Hematopoietic multipotent progenitor cell treated with erythropoietin and hydrocortisone succinate and interleukin-3 and kit ligand, for 8 days (in vitro differentiated cells): ENCODE measurements at regions not wholly inside any gene's neighbourhood (a gene's known extent, or its start where the extent isn't known, plus 50 kb on each side); places are given as distances from the start of the nearest gene placed in this dataset.
"Not testable (repeated sequence)": the region's sequence is repeated elsewhere in the genome, so short reads cannot be mapped to it uniquely, and the experiment has no call there.

ENCODE experiments used
- DNase-seq: peaks from one replicate; pipeline ENCODE4 v3.0.0-alpha.2; 2015

DNA sequence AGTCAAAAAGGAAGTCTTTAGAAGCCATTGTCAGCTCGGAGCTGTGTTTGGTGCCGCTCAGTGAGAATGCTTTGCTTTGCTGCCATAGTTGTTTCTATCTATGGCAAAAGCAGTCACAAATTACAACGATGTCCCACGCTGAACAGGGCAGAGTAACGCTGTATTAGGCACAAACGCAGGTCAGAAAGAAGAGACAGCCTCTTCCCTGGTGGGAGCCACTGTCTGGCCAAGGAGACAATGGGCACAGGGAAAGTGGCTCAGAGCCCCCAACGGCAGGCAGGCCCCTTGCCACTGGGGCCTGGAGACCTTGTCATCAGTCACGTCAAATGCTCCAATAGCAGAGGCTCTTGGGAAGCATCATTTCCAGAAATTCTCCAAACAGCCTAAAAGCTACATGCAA lies 244.2 kb downstream of the TEX29 start:
- no peak for DNase-seq

DNA sequence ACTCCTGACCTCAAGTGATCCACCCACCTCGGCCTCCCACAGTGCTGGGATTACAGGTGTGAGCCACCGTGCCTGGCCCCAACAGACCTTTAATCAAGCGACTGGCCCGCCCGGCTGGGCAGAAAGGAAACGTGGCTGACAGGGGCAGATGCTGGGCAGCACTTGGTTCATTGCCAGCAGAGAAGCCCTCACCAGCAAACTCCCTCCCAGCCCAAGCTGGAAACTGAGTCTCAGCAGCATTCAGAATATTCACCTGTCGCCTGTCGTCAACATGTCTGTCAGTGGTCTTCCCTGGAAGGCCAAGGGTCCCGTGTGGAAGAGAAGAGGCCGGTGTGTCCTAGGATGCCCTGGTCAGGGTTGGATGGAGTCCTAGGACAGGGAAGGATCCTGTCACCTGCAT lies 245.0 kb downstream of the TEX29 start:
- DNase-seq = no peak

DNA sequence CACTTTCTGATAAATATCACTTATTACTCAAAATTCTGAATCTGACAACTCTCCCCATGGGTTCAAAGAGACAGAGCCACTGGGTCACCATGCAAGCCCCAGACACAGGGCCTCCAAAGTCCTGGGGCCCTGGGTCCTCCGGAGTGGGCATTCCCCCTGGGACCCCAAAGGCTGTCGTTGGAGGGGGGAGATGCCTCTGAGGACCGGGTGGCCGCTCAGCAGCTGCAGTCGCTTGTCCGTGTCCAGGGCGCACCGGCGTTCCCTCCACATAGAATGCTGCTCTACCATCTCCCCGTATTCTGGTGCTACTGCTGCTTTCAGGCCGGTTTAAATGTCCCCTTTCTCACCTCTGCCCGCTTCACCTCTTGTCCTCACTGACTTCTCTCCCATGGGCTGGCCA lies 246.1 kb downstream of the TEX29 start:
- no peak for DNase-seq

DNA sequence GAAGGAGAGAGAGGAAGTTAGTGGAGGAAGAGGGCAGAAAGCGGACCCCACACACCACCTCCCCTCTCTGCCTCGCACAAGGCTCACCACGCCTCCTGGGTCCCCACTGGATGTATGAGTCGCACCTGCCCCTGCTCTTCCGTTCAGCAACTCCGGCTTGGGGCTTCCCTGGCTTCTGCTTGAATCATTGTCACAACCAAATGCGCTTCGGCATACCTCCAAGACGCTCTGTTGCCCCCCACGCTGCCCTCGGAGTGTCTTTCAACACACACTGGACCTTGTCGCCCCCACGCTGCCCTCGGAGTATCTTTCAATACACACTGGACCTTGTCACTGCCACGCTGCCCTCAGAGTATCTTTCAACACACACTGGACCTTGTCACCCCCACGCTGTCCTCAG lies 247.2 kb downstream of the TEX29 start:
- DNase-seq = no peak

DNA sequence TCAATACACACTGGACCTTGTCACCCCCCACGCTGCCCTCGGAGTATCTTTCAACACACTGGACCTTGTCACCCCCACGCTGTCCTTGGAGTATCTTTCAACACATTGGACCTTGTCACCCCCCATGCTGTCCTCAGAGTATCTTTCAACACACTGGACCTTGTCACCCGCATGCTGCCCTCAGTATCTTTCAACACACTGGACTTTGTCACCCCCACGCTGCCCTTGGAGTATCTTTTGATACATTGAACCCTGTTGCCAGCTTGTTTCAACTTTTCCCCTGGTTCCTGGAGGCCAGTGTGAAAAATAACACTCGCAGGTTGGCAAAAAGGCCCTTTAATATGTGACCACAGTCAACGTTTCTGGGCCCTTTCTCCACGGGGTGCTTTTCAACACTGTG lies 247.8 kb downstream of the TEX29 start:
- DNase-seq = no peak

DNA sequence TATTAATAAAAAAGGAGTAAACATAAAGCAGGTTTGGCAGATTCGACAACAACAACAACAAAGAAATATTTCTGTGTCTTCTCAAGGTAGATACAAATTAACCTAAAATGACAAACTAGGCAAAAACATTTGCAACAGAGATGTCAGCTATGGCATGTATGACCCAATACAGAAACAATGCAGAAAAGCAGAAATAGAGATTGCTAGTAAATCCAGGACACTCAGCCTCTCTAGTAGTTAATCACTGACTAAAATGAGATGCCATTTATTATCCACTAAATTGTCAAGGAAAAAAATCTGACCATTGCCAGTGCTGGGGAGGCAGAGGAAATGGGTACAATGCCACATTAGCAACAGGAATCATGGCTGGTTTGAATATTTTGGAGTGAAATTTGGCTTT lies 250.5 kb downstream of the TEX29 start:
- no peak for DNase-seq

DNA sequence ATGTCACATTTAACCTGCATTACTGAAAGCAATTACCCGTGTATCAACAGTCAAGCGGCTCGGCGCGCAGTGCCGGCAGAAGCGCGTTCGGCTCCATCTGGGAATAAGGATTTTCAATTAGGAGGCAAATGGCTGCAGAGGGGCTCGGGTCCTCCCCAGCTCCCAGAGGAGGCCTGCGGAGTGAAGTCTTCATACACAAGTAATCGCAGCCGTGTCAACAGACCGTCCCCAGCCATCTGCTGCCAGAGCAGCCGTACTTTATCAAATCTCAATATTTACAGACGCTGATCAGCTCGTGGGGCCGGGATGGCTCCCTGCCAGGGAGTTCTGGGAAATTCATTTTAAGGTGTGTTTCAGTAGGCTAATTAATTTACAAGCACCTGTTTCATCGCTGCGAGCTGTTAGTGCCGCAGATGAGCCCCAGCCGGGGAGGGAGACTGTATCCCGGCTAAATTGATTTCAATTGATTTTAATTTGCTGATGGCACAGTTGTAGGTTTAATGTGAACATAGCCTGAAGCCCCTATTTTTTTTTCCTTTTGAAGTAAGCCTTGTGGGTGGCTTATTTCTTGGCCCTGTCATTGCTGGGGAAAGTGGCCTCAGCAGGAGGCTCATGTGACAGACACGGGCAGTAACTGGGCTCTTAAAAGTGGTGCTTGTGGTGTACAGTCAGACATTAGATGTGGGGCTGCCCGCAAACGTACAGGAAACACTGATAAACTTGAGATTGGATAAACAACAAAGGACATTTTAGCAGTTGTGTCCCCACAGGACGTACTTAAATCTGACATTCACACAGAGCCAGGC lies 252.7 kb downstream of the TEX29 start:
- no peak for DNase-seq

DNA sequence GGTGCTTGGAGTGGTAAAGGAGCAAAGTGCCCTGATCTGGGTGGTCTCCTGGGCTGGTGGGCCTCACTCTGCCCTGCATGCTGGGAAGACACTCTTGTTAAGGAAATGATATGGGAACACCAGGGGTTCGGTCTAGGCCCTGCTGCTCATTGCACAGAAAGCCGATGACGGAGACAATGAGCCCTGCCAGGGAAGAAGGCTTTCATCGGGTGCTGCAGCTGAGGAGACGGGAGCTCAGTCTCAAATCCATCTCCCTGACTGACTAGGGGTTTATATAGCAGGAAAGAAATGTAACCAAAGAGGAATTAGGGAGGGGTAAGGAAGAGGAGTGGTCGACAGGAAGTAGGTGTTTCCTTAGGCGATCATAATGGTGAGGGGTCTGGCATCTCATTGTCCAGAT lies 253.4 kb downstream of the TEX29 start:
- no peak for DNase-seq

DNA sequence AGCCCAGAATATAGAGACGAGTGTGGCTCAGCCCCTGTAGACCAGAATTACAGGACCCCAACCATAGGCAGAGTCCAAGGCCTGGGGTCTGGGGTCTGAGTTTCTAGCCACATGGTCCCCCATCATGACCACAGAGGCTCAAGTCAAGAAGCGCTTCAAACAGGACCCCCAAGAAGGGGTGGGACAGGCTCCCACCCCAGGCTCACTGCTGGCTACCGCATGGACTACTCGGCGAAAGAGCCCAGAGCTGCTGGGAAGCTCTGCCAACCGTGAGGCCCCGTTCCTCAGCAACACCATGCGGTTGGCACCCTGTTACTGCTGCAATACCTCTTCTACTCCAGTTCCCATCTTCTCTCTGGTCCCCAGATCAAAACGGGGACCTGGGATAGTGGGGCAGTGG lies 254.8 kb downstream of the TEX29 start:
- no peak for DNase-seq

DNA sequence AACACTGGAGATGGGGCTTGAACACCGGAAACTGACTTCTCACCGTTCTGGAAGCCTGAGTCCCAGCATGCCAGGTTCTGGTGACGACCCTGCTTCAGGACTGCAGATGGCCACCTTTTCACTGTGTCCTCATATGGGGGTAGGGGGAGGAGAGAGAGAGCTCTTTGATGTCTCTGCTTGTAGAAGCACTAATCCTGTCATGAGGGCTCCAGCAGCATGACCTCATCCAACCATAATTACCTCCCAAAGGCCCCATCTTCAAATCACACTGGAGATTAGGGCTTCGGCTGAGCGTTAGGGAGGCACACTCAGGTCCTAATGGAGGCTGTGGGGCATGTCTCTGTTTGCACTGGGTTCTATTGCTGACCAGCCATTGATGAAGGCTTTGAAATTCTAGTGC lies 255.3 kb downstream of the TEX29 start:
- no peak for DNase-seq

DNA sequence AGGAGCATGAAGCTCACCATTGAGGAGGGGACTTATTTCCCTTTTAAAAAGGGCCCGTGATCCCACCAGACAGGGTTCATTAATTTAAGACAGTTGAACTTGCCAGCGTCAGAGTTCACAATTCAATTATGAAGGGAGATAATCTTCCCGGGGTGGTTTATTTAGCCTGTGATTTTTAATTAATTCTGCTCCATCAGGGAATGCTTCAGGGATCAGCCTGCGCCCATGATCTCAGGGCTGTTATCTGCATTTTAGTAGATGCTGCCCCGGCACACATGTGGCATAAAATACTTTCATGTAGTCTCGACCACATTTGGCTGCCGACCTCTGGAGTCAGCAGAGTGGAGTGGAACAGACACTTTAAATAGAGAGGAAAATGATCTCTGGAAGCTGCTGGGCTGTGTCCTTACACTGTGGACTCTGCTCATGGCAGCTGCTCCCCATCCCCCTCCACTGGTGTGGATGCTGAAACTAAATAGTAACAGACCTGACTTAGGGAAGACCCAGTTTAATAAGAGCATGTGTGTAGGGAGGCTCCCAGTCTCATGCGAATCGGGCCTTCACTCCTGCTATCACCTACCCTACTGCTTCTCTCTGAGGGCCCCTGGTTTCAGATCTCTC lies 256.9 kb downstream of the TEX29 start:
- DNase-seq = no peak

DNA sequence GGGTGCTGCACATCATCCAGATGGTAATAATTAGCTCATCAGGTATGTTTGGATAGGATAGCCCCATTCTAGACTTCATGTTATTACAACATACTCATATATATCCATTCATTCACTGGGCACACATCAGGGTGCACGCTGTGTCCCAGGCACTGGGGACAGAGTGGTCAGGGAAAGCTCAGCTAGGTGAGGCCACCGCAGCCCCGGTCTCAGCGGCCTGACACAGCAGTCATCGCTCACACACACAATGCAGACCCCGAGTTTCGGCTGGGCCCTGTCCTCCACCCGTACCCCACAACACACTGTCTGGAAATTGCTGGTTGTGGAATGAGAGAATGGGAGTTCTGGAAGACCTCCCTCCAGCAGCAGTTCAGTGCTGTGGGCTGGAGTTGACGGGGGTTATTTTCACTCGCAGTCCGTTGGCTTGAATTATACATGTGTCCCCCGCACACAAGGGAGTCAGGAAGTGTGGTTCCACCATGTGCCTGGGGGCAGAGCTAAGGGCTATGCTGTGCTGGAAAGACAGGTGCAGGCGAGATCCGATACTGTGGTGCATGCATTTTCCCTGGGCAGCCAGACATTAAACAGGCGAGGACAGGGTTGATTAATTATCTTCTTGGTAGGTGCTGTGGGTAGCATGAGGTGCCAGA lies 257.6 kb downstream of the TEX29 start:
- no peak for DNase-seq

DNA sequence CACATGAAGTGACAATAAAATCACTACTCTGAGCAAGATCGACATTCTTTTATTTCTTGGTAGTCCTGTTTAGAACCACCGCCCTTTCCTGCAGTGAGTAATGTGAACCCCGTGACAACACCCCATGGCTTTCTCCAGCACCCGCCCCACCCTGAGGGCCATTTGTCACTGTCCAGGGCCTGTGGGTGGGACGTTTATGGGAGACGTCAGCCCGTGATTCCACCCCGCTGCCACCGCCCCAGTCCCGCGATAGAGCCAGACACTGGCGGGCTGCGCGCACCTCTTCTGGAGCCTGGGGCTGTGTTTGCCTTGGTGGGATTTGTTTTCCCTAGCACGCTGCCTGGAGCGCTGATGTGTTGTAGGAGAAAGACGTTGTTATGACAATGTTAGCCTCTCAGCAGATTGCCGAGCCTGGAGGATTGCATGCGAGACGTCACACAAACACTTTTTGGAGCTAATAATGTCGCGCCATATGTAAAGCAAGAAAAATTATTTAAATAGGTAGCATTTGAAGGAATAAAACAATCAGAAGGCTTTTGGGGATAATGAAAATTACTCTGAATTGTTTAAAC lies 263.7 kb downstream of the TEX29 start:
- DNase-seq = no peak

DNA sequence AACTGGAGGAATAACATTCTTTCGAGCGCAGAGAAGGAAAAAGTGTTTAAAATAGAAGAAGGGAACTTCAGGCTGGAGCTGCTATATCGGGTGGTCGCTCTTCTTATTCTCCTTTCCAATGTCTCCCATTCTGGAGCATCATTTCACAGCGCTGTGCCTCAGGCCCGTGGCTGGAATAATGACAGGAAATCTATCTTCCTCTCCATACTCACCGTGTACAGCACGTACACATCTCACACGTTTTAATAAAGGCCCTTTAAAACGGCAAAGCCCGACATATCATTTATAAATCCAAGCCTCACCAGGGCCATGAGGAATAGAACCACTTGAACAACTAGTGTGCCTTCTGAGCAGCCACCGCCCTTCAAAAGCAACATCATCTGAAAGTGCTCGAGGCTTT lies 264.4 kb downstream of the TEX29 start:
- no peak for DNase-seq

DNA sequence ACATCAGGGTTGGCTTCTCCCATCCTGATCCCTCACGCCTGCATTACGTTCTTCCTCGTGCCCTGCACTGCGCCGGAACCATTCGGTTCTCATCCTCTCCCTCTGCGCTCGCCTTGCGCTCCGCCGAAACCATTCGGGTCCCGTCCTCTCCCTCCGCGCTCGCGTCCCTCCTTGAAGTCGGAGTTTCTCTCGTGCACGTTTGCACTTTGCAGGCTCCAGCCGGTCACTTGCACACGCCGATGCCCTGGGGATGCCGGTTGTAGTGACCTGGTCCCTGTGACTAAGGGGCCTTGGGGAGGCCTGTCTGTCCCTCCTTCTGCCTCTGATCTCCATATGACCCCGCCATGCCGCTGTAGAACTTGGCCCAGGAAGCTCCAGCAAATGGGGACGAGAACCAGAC lies 265.8 kb downstream of the TEX29 start:
- no peak for DNase-seq

DNA sequence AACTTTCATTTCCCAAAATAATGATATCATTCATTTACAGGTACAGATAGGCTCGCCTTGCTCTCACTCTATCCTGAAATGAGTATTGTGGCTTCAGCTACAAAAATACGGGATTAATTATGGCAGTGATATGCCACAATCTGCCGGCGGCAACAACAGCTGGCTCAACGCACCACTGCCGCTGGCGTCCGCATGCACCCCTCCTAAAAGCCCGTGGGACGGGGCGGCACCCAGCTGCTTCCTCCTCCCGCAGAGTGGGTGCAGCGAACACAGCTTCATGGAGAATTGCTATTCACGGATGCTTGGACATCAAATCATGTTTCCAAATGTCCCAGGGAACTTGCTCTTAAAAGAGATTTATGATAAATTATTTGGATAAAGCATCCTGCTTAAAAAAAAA lies 266.8 kb downstream of the TEX29 start:
- no peak for DNase-seq

DNA sequence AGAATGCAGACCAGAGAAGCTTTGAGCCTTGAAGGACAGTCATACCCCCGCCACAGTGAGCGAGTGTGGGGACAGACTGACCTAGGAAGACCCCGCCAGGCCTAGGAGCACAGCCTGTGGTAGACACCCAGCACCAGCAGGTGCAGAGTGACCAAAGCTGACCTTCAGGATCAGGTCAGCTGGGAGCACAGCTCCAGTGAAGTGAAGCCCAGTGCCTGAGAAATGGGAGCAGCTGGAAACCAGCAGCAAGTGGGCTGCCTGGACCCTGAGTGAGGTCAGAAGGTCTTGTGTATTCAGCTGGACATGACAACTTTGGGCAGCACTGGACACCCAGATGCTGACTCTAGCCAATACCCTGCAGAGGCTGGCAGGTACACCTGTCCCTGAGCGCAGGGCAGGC lies 268.9 kb downstream of the TEX29 start:
- DNase-seq = no peak

DNA sequence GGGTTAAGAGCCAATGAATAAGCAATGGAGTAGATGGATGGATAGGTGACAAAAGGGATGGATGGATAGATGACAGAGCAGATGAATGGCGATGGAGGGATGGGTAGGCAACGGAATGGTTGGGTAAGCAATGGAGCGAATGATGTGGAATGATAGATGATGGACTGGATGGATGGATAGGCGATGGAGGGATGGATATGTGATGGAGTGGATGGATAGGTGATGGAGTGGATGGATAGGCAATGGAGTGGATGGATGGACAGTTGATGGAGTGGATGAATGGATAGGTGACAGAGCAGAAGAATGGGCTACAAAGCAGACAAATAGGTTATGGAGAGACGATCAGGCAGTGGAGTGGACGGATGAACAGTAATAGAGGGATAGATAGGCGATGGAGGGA lies 269.6 kb downstream of the TEX29 start:
- DNase-seq = no peak

DNA sequence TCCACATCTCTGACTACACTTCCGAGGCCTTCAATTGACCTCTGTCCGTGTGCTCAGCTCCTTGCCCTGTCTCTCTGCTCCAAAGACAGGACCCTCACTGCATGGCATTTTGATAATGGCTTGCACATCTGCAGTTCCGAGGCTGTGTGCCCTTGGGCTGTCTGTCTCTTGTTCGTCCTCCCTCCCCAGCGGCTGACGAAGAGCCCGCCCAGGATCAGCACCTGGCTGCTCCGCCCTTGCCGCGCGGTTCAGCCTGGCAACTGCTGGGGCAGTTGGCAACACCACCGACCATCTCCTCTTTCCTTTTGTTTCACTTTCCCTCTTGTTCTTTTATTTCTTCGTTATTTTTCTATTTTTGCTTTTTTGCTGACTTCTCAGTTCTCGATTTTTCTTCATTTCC lies 270.4 kb downstream of the TEX29 start:
- no peak for DNase-seq

DNA sequence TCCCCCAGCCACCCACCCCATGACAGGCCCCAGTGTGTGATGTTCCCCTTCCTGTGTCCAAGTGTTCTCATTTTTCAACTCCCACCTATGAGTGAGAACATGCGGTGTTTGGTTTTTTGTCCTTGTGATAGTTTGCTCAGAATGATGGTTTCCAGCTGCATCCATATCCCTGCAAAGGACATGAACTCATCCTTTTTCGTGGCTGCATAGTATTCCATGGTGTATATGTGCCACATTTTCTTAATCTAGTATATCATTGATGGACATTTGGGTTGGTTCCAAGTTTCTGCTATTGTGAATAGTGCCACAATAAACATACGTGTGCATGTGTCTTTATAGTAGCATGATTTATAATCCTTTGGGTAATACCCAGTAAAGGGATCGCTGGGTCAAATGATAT lies 273.0 kb downstream of the TEX29 start:
- DNase-seq = not testable (repeated sequence)

DNA sequence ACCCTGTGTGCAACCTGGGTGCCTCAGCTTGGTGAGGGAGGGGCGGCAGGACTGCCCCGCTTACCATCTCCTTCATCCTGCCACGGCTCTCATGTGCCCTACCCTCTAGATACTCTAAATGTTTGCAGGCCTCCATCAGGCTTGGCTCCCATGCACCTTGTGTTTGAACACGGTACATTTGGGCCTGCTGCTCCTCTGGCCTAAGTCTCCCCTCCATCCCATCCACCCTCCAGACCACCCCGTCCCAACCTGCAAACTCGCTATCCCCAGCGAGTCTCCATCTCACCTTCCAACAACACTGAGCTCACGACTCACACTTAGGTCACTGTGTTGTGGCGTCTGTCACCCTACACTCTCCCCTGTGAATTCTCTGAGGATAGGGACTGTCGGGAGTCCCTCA lies 274.2 kb downstream of the TEX29 start:
- DNase-seq = no peak

DNA sequence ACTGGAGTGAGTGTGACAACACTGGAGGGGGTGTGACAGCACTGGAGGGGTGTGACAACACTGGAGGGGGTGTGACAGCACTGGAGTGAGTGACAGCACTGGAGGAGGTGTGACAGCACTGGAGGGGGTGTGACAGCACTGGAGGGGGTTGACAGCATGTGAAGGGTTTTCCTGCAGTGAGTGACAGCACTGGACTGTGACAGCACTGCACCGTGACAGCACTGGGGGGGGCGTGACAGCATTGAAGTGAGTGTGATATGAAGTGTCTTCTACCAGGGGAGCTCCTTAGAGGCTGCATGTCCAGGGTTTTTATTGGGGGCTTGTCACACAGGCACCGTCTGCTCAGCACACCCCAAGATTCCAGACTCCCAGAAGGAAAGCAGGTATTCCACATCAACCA lies 274.8 kb downstream of the TEX29 start:
- no peak for DNase-seq

DNA sequence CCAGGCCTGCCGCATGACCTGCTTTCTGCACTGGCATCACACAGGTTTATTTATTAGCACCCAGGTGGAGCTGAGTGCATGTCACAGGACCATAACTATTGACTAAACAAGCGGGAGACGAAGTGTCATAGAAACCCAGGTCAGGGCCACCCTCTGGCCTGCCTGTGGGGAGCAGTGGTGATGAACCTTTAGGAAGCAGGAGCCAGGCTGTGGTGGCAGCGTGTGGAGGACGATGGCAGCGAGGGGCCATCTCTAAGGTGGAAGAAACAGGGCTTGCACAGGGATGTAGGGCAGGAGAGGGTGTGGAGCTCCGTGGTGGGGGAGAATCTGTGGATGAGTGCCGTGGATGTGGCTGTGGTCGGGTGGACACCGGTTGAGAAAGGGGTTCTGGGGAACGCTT lies 275.3 kb downstream of the TEX29 start:
- no peak for DNase-seq

DNA sequence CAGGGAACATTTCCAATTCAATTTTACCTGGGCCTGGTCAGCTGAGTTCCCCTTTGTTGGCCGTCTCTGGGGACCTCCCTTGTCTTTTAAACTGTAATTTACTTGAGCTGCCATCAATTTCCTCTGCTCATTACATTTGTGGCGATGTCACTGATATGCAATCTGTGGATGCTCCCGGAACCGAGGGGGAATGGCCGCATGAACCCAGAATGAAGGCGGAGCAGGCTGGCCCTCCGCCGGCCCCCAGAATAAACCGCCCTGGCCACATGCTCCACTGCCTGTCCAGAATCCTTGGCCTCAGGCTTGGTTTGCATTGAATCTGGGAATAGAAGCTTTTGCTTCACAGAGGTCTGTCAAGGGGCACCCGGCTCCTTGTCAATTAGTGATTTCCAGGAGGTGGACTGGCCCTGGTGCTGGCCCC lies 276.8 kb downstream of the TEX29 start:
- no peak for DNase-seq
